ENCODE measurements at regions not wholly inside any gene's neighbourhood (a gene's known extent, or its start where the extent isn't known, plus 50 kb on each side); places are given as distances from the start of the nearest gene placed in this dataset.

DNA sequence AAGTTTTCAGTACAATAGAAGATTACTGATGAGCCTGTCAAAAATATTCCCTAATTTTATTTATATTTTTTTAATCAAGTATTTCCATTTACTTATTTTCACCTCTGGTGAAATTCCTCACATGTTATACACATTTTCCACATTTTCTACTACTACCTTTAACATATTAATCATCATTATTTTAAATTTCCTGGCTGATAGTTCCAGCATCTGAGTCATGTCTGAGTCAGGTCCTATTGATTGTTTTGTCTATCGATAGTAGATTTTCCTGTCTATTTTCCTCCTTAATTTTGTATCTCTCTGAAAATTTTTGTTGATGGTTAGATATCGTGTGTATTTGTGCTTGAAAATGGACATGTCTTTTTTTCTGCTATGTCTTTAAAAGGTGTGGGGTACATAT, 211.8 kb upstream of the DSEL start:
- Histone ChIP-seq H2AK5ac (ENCODE audit: low read depth, low read length) (no peak overlapping the region), H3K23me2 (ENCODE audit: low read depth, low read length) (no peaks in the 10 kb centered on the region), H2BK12ac (ENCODE audit: low read depth, low read length) (no peak overlapping the region), H3K18ac (ENCODE audit: extremely low read depth, low read length) (no peak overlapping the region), H3K4ac (replicated peaks; ENCODE audit: insufficient read length, low read depth, low read length) (no peak overlapping the region), H4K5ac (ENCODE audit: insufficient read length, low read depth, low read length) (no peak overlapping the region), H3K4me3 (ENCODE audit: extremely low read depth in 1 of 4, insufficient read depth in 2 of 4, low read depth in 3 of 4, low read length in 4 of 4) (no peak overlapping the region), H3K14ac (ENCODE audit: insufficient read length) (no peak overlapping the region), H4K8ac (ENCODE audit: extremely low read depth, insufficient read depth, low read length) (no peak overlapping the region), H3K79me2 (ENCODE audit: control insufficient read depth in 1 of 2, insufficient read depth in 2 of 2, low read length in 2 of 2) (no peaks in the 10 kb centered on the region), H4K20me1 (replicated peaks in 1 of 2; ENCODE audit: control insufficient read depth in 1 of 2, insufficient read depth in 2 of 2, low read length in 2 of 2) (no peaks in the 10 kb centered on the region), H3K9ac (replicated peaks in 1 of 4; ENCODE audit: extremely low read depth in 1 of 4, low read depth in 3 of 4, low read length in 3 of 4) (no peak overlapping the region), H2AFZ (ENCODE audit: low read length) (no peak overlapping the region), H3K23ac (ENCODE audit: insufficient read length) (no peak overlapping the region), H3K27ac (ENCODE audit: low read depth, low read length) (no peak overlapping the region), H2BK15ac (ENCODE audit: low read length) (no peak overlapping the region), H3K36me3 (ENCODE audit: control insufficient read depth in 2 of 4, insufficient read depth in 4 of 4, low read length in 3 of 4) (no peaks in the 10 kb centered on the region; a peak in 1 of 8 replicates), H3K9me3 (ENCODE audit: insufficient read depth in 2 of 2, low read depth in 1 of 2, low read length in 1 of 2) (no peaks in the 10 kb centered on the region; a peak in 1 of 4 replicates), H2BK120ac (replicated peaks; ENCODE audit: low read depth, low read length) (no peak overlapping the region), H4K91ac (replicated peaks; ENCODE audit: insufficient read length, low read length) (no peak overlapping the region), H3K56ac (replicated peaks; ENCODE audit: insufficient read length, low read depth, low read length) (no peak overlapping the region), H2BK20ac (ENCODE audit: low read length) (no peak overlapping the region), H3K4me1 (replicated peaks in 1 of 4; ENCODE audit: control insufficient read depth in 3 of 4, insufficient read depth in 4 of 4, low read length in 3 of 4) (no peaks in the 10 kb centered on the region), H3K79me1 (ENCODE audit: low read depth, low read length) (no peaks in the 10 kb centered on the region), H3K4me2 (ENCODE audit: insufficient read depth in 1 of 2, low read depth in 2 of 2, low read length in 2 of 2) (no peak overlapping the region), H2BK5ac (ENCODE audit: low read depth, low read length) (no peak overlapping the region), H3K27me3 (replicated peaks in 1 of 4; ENCODE audit: control insufficient read depth in 3 of 4, extremely low read depth in 1 of 4, insufficient read depth in 3 of 4, low read length in 3 of 4) (no peaks in the 10 kb centered on the region)
- ChIA-PET POLR2A (ENCODE audit: partially characterized antibody) (no interaction called here), CTCF (ENCODE audit: partially characterized antibody) (interaction anchor here (2.9 kb wide), 1 partner anchor 18 kb away, joined by 8 read pairs; no protein-coding TSS in a partner anchor)
- no peak for FAIRE-seq
- DNase-seq (ENCODE audit: low read depth in 1 of 2, low spot score in 2 of 2) = no peak
- 91% methylated on average over 2 of the region's 2 CpGs; no CpG with 5 or more reads in 1 of the 2 experiments for WGBS, 2 experiments (ENCODE audit: extremely low coverage in 1 of 2, insufficient coverage in 1 of 2, insufficient read length in 1 of 2, insufficient replicate concordance in 2 of 2, low coverage in 1 of 2, low lambda C conversion rate in 2 of 2, missing lambda C conversion rate in 1 of 2)
- TF ChIP-seq RBBP5 (IDR thresholded peaks at IDR 0.05; ENCODE audit: borderline replicate concordance, low read depth, low read length) = no peak
- TF ChIP-seq CBX5 (IDR thresholded peaks at IDR 0.05; ENCODE audit: low read depth, low read length) = no peak
- no peak for TF ChIP-seq SRF (IDR thresholded peaks at IDR 0.05; ENCODE audit: low read depth, low read length)
